GM21390 (cell line): ENCODE measurements at regions not wholly inside any gene's neighbourhood (a gene's known extent, or its start where the extent isn't known, plus 50 kb on each side); places are given as distances from the start of the nearest gene placed in this dataset.
A peak's percentile ranks its signal among the peaks of the same experiment; 100 is the strongest.

Experiments
- ATAC-seq: cut with Tn5 transposase; IDR thresholded peaks from one replicate; pipeline ENCODE4 v1.9.1; 2021; ENCODE audit not compliant: unreplicated experiment

DNA sequence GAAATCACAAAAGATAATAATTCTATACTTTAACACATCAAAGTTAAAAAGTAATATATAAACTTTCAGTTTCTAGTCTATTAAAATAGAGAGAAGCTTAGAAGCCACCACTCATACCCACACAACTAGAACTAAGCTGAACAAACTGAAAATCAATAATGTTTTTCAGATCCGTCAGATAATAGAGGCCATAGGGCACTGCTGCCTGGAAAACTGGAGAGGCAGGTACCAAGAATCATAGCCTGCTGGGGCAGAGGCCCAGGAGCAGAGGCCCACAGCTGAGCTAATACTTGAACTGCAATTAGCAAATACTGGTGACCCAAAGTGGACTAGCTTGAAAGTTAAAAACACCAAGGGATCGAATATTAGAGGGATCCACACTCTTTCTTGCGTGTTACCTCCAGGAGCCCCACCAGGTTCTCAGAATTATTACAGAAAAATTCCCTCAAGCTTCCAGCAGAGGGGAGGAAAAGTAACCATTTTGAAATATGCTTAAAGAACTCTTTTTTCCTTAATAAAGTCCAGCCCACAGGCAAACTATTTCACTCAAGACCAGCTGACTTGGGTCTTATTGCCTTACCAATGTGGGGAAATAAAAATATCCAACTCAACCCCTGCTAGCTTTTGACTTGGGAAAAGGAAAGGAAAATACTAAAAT is 774.1 kb upstream of the IGFBP3 start:
- no peak for ATAC-seq

DNA sequence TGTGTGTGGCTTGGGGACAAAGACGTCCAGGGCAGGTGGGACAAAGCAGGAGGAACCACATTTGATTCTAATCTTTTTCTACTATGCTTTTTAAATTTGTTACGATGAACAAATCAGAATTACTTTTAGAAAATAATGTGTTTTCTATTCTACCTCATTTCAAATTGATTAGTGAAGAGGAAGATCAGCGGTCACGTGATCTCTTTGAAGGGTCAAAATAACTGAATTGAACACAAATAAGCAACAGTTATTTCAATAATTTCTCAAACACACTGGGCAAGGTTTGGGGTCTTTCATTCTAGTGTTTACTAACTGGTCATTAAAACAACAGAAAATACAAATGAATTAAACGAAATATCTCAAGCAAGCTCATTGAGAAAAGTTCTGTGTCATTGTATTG is 773.0 kb upstream of the IGFBP3 start:
- ATAC-seq: no peak

GRCh38 chr7:46687203-46687602 is 766.1 kb upstream of the IGFBP3 start:
- ATAC-seq: no peak

DNA sequence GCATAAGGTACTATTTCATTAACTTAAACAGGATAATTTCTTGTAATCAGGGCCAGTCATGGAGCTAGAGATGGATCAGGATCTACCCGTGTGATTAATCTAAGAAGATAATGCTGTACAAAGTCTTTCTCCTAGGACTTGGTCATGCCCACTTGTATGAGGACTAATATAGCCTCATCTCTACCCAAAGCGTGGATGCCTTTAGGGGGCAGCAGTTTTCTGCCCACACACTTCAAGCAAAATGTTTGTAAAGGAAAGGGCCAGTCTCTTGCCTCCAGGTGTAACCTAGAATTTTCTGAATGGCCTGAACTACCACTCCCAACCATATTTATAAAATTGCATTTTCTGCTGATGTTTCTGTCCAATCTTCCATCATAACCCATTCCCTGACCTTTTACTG is 764.0 kb upstream of the IGFBP3 start:
- ATAC-seq: no peak

DNA sequence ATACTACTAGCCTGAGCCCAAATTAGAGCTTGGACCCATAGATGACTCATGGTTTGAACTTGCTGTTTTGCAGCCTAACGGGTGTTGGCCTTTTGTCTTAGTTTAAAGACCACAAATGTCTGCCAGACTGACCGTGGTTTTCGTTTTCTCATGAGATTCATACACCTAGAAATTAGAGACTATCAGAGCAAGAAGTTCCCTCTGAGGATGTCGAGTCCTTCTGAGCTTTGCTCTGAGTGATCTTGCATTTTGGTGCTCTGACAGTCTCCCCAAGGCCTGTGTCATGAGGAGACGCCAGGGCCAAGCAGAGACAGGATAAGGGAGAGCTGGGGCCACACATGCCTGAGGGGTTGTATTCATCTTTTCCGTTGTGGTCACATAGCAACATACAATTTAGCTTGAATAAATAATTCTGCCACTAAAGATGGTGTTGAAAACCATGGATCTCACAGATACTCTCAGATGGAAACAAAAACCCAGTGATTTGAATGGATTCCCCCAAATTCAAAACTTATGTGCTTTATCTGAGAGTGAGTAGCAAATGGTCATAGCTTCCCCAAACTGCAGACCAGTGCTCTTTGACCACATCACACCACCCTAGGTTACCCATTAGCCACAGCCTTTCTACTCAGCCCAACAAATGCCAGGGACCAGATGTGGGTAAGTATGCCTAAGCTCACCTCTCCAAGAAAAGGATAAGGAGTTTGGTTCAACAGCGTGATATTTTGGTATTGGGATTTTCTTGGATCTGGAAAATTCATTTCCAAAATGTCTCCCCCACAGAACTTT is 762.0 kb upstream of the IGFBP3 start:
- no peak for ATAC-seq

DNA sequence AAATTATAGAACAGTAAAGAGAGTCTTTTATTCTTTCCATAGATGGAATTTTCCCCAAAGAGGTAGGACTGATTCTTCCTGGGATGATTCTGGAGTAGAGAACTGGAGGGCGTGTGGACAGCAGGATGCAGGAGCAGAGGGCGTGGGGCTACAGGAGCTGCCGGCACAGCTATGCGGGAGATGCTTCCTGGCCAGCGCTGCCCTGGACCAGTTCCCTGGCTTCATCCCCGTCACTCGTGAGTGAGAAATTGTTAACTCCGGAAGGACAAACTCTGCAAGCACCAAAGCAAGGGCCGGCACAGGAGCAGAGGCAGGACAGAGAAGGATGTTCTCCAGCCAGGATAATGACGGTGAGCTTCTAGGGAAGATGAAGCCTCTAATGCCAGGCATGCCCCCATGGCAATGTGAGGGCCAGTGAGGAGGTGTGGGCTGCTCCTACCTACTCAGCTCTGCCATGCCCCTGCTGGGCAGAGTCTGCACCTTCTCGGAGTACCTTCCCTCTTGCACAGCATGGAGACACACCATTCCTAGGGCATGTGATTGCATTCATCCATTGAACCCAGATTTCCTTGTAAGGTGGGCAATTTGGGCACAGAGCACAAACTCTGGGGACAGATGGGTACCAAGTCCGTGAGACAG is 760.9 kb upstream of the IGFBP3 start:
- no peak for ATAC-seq

DNA sequence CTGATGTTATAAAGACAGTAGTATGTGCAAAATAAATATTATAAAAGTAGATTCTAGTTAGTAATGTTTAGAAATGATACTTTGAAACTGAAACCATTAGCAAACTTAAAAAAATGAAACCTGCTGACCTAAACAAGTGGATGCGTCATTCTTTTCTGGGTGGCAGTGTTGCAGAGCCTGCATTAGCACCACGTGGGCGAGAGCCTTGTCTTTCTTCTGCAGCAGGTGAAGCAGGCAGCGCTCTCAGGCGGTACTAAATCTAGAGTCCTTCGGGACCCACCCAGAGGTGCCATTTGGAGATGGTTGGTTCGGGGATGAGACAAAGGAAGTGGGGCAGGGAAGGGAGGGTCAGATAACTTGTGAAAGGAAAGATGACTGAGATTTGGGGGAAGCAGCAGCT is 759.1 kb upstream of the IGFBP3 start:
- peak; percentile 68 for ATAC-seq

DNA sequence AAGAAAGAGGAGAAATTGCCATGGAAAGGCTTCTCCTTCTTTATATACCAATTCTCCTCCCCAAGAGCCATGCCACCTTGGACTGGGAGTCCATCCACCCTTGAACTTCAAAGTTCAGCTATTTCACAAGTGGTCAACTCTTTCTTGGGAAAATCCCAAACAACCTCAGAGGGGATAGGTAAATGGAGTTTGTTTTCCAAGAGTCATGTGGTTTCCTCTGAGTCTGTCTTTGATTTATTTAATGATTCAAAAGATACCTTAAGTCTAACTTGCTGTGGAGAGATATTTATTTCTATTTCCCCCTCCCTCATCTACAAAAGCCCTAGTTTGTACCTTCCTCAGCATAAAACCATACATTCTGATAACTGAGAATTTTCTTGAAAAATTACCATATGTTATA is 758.6 kb upstream of the IGFBP3 start:
- ATAC-seq: no peak

DNA sequence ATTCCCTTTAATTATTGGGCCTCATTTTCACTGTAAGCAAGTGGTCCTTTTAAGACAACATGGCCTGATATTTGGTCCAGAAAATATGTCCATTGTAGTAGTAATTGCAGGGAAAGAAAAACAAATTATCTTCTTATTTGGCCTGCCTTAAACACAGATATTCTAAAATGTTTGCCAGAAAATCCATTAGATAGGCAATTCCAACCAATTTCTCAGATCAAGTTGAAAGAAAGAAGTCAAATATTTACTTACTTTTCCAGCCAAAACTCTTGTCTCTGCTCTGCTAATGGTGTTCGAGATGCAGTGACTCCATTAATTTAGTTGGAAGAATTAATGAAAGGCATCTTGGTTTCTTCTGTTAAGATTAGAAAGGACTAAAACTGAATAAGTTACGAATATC is 757.3 kb upstream of the IGFBP3 start:
- no peak for ATAC-seq

DNA sequence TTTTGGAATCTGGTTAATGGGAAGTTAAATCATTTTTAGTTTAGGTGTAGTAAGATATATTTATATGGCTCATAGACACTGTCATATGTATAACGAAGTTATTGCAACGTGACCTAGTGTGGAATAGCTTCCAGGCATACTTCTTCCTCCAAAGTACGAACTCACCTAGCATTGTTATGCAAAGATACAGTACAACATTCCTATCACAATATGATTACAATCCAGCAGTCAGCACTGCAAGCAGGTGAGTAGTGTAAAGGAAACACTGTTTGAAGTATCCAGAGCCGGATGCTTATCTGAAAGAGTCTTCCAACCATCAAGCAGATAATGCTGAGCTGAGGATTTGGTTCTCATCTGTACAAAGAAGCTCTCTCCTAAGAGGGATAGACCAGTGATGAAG is 754.4 kb upstream of the IGFBP3 start:
- ATAC-seq: no peak

DNA sequence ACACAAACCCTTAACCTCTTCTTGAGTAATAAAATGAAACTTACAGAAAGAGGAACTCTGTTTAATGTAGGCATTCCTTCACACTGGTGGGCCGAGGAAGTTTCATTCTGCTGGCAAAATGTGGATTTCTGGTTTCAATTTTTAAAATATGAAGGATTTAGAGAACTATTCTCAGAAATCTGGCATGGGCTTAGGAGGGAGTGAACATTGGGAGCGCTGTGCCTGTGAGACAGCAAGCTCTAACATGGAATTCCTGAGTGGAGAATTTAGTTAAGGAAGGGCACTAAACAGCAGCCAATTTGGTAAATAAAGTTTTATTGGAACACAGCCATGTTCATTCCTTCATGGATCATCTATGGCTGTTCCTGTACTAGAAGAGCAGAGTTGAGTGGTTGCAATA is 751.8 kb upstream of the IGFBP3 start:
- ATAC-seq: no peak

DNA sequence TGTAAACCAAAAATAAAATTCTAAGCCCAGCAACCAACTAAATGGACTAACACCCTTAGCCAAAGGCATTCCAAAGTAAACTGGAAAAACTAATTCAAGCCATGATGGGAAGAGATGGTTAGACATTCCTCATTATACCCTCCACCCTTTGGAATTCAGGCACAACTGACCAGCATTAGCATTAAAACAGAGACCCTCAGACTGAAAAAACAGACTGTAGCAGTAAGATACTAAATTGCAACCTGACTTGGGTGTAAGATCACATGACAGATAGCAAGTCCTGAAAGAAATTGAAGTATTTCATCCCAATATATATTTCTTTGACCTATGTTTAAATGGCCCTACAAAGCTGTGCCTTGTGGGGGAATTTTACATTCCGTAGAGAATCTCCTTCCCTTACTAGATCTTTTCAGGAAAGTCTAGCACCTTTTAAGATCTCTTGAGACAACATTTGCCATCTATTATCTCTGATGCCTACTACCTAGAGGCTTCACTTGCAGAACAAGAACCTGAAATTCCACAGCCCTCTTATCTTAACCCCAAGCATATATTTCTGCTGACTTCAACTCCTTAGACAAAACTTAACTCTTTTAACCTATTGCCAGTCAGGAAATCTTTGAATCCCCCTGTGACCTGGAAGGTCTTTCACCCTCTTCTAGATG is 750.2 kb upstream of the IGFBP3 start:
- ATAC-seq: no peak

DNA sequence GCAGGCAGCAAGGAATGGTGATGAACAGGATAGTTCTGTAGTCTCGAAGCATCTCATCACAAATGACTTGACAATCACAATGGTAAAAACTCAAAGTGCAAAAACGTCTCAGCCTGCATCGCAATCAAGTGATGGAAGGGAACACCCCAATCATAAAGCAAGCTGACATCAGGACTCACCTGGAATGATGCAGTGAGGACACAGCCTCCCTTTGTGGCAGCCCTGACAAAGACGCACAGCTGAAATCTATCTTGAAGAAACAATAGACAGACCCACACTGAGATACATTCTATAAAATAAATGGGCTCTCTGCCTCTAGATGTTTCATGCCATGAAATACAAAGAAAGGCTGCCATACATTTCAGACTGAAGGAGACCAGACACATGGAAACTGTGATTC is 748.0 kb upstream of the IGFBP3 start:
- no peak for ATAC-seq

DNA sequence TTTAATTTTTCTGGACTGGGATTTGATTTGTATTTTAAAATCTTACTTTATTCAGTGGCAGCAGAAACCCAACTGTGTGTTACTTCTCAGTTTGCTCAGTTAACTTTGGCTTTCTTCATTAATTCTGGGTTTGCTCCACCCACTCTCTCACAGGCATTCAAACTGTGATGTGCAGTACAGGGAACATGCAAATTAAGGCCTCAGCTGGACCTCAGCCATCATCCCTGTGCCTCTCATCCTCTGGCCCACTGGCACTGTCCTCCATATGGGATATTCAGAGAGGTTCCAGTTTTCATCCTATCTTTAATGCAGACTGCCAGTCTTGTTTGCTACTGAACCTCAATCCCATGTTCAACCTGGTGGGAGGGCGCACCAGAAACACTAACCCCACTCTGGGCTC is 743.4 kb upstream of the IGFBP3 start:
- no peak for ATAC-seq

GRCh38 chr7:46663025-46663424 is 742.0 kb upstream of the IGFBP3 start:
- no peak for ATAC-seq

GRCh38 chr7:46661431-46661830 is 740.4 kb upstream of the IGFBP3 start:
- ATAC-seq: no peak

- ATAC-seq: no peak
Measured at GRCh38 chr7:46660402-46660980, 739.4 kb upstream of the IGFBP3 start.

DNA sequence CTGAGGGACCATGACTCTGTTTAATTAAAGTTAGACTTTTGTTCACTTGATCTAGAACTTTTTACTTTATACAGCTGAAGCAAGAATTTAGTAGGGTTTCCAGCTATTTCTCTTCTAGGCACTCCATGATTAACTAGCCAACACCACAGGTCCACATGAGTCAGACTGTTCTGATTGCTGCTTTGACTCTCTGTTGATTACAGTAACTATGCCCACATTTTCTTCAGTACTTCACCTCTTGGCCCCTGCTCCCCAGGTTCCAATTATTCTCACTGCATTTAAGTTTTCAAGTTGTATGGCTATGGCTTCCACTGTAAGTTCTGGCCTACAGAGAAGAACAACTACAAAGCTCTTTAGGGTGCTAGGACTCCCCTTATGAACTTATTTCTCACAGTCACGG is 737.2 kb upstream of the IGFBP3 start:
- no peak for ATAC-seq

DNA sequence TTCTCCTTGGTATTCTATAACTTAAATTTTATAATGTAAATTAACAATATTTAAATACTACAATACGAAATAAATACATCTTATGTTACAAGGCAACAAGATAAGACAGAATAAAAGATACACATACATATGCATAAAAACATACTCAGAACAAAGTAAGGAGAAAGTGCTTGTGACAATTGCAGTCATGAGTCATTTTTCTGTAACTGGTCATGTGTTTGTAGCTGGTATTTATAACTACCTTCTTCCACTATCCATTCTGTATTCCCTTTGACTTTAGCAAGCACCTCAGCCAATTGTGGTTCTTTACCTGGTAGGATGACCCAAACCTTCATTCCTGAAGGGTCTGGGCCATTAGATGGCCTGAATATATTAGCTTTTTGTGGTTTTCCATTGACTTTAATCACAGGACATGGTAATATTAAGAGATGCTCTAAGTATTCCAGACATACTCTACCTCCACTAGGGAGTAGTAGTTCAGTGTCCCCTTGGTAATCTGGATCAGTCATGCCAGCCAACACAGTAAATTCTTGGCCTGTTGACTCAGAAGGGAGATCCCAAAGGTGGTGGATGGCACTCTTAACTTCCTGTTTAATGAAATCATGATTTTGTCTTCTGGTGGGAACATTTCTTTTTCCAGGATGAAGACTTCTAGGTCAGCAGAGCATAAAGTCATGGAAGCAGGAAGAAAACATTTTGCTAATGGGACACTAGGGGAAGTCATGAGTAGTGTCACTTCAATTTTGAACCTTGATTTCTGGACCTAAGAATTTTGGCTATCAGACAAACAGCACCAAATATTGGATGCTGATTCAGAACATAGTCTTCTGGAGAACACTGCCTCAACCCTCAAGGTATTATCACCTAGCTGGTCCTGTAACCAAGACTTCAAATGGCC is 733.7 kb upstream of the IGFBP3 start:
- ATAC-seq: no peak

DNA sequence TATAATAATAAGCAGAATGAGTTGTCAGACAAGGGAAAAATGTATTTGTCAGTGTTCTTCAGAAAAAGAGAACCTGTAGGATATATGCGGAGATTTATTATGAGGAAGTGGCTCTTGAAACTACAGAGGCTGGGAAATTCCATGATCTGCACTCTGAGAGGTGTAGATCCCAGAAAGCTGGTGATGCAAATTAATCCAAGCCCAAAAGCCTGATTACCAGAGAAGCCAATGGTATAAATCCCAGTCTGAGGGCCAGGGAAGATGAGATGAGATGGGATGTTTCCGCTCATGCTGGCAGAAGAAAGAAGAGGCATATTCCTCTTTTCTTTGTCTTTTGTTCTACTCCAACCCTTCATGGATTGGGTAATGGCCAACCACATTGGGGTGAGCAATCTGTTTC is 732.8 kb upstream of the IGFBP3 start:
- ATAC-seq: no peak
